Panc1 (cell line): ENCODE measurements at regions not wholly inside any gene's neighbourhood (a gene's known extent, or its start where the extent isn't known, plus 50 kb on each side); places are given as distances from the start of the nearest gene placed in this dataset.

ENCODE experiments used
- POLR2AphosphoS5 ChIP-seq: IDR thresholded peaks from 2 replicates; pipeline ENCODE4 v1.6.1; 2012; ENCODE audit warnings: mild to moderate bottlenecking, low read depth, low read length, moderate library complexity
- SIN3A ChIP-seq: IDR thresholded peaks from 2 replicates; pipeline ENCODE4 v1.6.1; 2012; ENCODE audit warnings: low read depth, mild to moderate bottlenecking, low read length, moderate library complexity, borderline replicate concordance; ENCODE audit not compliant: insufficient read depth
- TCF7L2 ChIP-seq: IDR thresholded peaks from 2 replicates; pipeline ENCODE4 v1.6.1; 2011; ENCODE audit warnings: mild to moderate bottlenecking, low read depth, low read length, inconsistent platforms
- TF ChIP-seq, protein P1 (sequence below): fragments of 450-650 bp; IDR thresholded peaks from 2 replicates; pipeline ENCODE4 v1.5.1; 2017; ENCODE audit warnings: mild to moderate bottlenecking
- TF ChIP-seq, protein P2 (sequence below), 2 experiments: IDR thresholded peaks; 2 replicates each; pipeline ENCODE4 v1.6.1; 2011 to 2012; ENCODE audit warnings: low read depth in 2 of 2, control low read depth in 1 of 2, low read length in 1 of 2, mild to moderate bottlenecking in 1 of 2, moderate library complexity in 1 of 2; ENCODE audit not compliant: insufficient read depth in 1 of 2

DNA sequence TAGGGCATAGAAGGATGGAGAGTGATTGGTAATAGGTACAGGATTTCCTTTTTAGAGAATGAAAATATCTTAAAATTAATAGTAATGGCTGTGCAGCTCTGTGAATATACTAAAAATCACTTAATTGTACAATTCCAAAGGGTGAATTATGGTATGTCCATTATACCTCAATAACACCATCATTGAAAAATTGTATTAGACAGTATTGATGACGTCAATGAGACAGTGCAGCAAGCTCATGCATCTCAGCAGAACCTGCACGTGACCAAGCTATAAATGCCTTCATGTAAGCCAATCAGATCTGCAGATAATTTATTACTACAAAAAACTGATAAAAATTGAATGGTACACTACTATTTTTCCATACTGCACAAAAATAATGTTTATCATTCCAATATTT lies 354.4 kb upstream of the CDH19 start:
- TF ChIP-seq, protein P1, sequence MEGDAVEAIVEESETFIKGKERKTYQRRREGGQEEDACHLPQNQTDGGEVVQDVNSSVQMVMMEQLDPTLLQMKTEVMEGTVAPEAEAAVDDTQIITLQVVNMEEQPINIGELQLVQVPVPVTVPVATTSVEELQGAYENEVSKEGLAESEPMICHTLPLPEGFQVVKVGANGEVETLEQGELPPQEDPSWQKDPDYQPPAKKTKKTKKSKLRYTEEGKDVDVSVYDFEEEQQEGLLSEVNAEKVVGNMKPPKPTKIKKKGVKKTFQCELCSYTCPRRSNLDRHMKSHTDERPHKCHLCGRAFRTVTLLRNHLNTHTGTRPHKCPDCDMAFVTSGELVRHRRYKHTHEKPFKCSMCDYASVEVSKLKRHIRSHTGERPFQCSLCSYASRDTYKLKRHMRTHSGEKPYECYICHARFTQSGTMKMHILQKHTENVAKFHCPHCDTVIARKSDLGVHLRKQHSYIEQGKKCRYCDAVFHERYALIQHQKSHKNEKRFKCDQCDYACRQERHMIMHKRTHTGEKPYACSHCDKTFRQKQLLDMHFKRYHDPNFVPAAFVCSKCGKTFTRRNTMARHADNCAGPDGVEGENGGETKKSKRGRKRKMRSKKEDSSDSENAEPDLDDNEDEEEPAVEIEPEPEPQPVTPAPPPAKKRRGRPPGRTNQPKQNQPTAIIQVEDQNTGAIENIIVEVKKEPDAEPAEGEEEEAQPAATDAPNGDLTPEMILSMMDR: no peak
- TF ChIP-seq, protein P2, sequence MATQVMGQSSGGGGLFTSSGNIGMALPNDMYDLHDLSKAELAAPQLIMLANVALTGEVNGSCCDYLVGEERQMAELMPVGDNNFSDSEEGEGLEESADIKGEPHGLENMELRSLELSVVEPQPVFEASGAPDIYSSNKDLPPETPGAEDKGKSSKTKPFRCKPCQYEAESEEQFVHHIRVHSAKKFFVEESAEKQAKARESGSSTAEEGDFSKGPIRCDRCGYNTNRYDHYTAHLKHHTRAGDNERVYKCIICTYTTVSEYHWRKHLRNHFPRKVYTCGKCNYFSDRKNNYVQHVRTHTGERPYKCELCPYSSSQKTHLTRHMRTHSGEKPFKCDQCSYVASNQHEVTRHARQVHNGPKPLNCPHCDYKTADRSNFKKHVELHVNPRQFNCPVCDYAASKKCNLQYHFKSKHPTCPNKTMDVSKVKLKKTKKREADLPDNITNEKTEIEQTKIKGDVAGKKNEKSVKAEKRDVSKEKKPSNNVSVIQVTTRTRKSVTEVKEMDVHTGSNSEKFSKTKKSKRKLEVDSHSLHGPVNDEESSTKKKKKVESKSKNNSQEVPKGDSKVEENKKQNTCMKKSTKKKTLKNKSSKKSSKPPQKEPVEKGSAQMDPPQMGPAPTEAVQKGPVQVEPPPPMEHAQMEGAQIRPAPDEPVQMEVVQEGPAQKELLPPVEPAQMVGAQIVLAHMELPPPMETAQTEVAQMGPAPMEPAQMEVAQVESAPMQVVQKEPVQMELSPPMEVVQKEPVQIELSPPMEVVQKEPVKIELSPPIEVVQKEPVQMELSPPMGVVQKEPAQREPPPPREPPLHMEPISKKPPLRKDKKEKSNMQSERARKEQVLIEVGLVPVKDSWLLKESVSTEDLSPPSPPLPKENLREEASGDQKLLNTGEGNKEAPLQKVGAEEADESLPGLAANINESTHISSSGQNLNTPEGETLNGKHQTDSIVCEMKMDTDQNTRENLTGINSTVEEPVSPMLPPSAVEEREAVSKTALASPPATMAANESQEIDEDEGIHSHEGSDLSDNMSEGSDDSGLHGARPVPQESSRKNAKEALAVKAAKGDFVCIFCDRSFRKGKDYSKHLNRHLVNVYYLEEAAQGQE (IDR thresholded peaks at IDR 0.05; ENCODE audit: insufficient read depth in 1 of 2, low read depth in 2 of 2, low read length in 1 of 2): no peak
- TF ChIP-seq POLR2AphosphoS5 (no peak), SIN3A (no peak), TCF7L2 (no peak)
